NCI-H2029 (cell line): ENCODE measurements at regions not wholly inside any gene's neighbourhood (a gene's known extent, or its start where the extent isn't known, plus 50 kb on each side); places are given as distances from the start of the nearest gene placed in this dataset.

Experiments used
- DNase-seq: peaks from one replicate; lab custom pipeline; 2025; lab: John Stamatoyannopoulos, UW

DNA sequence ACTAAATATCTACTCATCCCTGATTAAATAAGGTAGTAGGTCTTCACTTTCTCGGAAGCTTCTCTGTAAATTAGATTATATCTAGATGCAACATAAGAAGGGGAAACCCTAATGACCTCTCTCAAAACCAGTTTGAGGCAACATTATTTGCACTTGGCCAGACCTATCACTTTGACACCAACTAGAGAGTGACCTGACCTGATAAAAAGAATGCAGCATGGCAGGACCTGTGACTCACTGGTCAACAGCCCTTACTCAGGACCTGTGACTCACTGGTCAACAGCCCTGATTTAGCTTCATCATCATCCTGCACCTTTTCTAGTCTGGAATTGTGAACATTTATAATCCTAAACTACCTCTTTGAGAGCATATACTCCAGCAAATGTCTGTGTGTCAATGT is 1957.7 kb upstream of the CELF4 start:
- DNase-seq, result no peak

DNA sequence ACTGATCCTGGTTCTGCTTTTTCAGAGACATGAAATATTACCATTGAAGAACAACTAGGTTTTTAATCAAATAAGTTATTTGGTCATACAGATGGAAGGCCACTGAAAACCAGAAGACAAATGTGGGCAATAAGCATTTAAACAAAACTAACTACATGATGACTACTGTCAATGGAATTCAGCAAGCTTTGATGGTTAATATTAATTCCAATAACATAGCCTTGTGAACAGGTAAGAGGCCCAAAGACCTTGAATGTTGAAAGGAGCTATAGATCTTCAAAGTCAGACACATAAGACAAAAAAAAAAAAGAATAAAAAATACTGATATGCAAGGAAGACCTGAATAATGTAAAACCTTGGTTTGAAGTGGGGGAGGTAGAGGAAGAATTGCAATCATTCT is 1955.6 kb upstream of the CELF4 start:
- DNase-seq, result no peak

DNA sequence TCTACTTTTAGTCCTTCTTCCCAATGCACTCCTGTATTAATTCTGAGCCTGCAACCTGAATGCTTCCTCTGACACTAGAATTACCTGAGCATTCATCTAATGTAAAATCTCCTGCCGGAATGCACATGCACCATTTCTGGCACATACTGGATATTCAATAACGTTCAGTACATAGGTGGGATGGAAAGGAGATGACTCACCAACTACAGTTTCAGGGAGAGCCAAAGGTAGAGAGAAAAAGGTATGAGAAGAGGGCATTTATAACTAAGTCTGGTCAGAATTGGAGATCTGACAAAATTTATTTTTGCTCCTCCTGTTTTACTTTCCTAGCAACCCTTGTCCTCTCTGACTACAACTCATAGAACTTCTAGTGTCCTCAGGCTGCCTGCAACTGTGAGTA is 1954.1 kb upstream of the CELF4 start:
- DNase-seq, result no peak

DNA sequence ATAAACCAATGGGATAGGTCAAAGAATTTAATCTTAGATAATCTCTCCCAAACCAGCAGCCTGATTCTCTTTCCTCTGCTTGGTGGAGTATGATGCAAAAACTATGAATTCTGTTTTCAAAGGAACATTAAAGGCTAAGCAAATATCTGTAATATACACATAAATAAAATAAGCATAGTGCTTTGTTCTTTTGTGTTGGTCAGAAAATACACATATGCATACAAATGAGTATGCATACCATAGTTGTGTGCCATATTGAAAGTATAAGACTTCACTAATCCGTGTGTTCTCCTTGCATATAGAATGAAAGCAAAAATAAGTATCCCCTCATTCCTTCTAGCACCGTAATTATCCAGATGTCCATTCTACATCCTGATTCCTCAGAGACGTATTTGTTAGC is 1949.7 kb upstream of the CELF4 start:
- no peak for DNase-seq

DNA sequence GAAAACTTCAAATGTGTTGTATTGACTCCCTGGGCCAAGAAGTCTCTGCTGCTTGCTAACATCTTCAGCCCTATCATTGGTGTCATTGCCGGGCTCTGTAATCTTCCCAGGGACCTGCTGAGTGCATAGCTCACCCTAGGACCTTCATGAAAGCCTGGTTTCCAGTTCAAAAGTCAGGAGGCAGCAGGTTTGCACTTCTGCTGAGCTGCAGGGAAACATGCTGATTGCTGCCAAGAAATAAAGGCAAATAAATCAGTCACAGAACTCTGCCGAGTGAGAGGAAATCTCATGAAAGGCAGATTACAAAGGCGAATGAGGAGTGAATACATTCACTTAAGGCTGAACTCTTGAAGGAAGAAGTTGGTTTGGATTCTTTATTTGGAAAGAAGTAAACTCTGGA is 1947.6 kb upstream of the CELF4 start:
- no peak for DNase-seq

DNA sequence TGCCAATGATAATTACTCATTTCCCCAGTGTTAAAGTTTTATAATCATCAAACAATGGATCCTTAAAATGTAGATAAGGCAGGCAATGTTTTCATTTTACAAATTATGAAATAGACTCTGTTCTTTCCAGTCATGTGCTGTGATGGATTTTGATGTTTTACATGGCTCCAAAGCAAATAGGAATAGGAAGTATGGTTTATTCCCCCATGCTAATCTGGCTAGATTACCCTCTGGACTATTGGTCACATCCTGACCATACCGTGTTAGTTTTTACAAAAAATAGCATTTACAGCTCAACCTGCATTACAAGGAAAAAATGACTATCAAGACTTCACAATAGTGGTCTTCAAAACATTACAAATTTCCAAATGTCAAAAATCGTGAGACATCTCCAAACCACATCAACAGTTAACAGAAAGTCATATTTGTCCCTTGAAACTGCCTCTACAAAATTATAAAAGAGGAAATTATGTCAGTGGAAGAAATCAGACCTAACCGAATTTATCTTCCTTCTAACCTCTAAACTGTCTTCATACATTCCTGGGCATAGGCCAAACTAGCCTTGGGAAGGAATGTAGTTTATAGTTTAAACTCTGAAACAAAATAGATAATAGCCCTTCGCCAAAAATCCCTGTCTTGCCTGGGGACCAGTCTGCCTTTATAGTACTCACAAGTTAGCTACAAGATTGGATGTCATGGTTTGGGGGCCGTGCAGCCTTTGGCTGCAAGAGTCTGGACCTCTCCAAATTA is 1941.2 kb upstream of the CELF4 start:
- no peak for DNase-seq

DNA sequence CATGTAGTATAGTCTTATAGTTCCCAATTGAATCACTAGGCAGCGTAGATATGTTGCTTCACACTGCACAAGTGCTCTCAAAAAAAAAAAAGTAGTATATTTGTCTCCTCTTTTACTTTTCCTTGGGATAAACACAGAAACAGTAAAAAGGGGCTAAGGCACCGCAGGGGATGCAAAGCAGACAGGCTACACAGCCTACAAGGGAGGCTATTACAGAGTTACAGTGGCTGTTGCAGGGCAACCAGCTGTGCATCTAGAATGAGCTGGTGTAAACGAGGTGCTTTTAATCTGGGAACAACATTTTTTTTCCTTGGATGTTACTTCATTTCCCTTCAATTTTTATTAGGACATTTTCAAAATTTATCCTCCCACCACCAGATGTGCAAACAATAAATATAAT is 1934.7 kb upstream of the CELF4 start:
- DNase-seq, result no peak

DNA sequence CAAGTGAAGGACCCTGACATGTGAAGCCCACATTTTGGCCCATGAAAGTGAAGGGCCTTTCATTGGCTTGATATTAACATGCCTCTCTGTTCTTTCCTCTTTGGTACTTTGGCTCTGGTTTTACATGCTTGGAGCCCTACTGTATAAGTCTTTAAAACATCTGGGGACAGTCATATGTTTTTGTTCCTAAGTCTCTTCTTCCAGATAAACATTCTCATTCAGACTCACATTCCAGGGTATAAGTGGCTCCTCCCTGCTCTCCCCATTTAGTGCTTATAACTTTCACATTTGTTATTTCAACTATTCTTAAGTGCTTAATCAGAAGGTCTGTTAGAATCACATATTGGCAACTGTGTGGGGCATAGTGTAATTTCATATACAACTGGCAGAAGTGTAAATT is 1932.2 kb upstream of the CELF4 start:
- no peak for DNase-seq

DNA sequence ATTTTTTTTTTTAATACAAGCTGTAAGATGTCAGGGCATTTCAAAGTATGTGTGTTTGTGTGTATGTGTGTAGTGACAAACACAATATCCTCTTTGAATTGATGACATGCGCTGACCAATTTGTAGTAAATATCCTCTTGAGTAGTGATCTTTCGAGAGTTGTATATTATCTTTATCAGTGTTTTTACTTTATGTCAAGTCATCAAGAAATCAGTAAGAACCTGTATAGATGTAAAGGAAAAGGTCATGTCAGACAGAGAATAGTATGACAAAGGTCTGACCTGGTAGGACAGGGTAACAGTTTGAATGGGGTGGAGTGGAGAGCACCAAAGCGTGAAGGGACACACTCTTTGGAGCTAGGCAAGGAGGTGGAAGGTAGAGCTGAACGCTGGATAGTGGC is 1931.4 kb upstream of the CELF4 start:
- DNase-seq, result no peak

DNA sequence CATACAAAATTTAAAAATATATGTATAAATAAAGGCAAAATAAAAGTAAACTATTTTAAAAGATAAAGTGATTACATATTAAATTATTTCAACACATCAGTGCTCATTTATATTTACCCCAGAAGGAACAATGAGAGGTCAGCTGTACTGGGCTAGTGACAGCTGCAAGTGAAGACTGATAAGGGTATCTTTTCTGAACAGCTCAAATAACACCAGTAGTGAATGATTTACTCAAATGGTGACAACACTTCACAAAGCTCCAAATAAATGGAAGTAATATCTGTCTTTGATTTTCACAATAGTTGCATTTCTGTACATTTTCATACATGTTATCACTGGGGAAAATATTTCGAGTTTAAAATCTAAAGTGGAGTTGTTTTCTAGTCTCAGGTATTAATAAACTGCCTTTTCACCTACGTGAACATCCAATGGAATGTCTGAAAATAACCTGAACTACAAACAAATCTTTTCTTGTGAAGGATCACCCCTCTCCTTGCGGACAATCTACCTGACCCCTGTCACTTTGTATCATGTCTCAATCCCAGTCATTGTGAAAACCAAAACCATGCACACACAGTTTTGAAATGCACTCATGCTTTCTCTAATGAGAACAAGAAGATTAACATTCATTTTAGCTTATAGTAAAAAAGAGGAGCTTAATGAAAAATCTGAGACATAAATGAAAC is 1928.8 kb upstream of the CELF4 start:
- no peak for DNase-seq

DNA sequence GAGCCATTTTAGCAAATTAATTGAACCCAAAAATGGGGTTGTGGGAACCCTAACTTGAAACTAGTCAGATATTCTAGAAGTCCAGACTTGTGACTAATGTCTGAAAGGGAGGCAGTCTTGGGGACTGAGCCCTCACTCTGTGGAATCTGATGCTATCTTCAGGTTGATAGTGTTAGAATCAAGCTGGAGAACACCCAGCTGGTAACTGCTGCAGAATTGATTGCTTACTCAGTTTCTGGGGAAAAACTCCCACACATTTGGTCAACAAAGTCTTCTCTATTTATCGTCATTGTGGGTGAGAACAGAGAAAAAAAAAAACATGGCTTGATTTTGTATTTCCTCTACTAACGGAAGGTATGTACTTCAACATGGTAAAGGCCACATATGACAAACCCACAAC is 1925.8 kb upstream of the CELF4 start:
- DNase-seq, result no peak

DNA sequence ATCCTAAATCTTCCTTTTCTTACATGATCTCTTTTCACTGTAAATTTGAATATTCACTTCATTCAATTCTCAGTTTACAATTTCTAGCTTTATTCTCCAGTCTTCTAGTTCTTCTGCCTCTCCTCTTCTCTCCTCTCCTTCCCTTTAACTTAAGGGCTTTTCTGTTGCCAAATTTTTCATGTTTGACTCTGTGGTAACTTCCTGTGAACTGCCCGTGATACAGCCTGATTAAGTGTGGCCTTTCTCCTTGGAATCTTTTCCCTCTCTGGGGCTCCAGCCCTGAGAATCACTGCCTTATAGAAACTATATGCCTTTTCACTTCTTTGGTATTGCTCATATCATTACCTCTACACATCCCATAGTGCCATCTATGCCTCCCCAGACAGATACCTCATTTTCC is 1923.8 kb upstream of the CELF4 start:
- DNase-seq, result no peak

DNA sequence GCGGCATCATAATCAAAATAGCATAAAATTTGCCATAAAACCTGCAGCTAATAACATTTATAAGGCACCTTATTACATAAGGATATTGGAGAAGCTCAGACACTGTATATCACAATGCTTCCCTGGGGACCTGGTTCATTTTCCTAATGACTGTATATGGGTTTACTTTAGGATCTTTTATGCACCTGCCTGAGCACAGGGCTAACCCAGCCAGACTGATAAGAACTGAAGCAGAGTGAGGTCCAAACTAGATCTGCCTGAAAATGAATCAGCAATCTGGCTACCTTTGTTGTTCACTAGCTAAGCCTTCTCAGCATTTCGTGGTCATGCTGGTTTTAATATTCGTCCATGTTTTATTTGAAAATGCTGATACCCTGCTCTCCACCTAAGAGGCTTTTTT is 1922.3 kb upstream of the CELF4 start:
- DNase-seq, result no peak

DNA sequence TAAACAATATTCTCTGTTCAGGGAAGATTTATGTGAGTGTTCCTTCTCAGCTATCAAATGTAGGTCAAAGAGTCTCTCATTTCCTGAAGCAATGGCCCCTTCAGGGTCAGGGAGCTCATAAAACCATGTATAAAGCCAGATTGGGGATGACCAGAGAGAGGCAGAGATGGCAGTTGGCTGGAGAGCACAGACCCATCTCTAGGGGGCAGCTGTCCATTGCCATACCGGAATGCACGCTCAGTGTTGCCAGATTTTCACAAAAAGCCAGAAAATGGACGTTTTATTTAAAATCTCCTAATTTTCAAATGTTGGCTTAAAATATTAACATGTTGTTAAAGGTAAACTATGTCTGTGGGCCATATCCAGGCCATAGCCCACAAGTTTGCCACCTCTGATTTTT is 1920.7 kb upstream of the CELF4 start:
- no peak for DNase-seq

DNA sequence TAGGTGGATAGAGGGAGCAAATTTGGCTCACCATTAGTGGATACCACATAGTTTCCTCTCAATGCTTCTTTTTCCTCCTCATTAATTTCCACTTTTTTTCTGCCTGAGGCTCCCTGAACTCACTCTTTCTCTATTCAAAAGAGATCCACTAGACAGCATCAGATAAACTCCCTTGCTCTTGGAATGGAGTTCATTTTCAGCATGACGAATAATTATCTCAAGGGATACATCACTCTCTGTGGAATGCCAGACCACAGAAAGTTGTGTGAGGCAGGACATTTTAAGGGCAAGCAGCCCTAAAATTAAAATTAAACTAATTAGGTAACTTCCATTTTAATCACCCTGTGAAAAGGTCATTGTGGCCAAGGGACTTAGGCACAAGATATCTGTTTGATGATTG is 1920.1 kb upstream of the CELF4 start:
- DNase-seq, result no peak

DNA sequence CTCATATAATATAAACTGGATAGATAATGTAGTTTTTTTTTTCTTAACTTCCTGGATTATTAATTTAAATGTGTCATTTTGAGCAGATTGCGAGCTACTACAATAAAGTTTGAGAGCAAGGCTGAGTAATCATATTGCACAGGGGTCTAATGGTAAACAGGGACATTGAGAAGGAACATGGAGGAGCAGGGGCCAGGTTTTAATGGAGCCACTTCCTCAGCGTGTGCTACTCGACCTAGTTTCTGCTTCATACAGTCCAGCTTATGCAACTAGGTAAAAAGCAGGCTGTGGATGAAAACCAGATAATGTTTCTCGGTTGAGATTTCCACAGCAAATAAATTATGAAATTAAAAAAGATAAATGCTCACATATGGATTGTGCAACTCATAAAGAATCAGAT is 1915.7 kb upstream of the CELF4 start:
- DNase-seq, result no peak

DNA sequence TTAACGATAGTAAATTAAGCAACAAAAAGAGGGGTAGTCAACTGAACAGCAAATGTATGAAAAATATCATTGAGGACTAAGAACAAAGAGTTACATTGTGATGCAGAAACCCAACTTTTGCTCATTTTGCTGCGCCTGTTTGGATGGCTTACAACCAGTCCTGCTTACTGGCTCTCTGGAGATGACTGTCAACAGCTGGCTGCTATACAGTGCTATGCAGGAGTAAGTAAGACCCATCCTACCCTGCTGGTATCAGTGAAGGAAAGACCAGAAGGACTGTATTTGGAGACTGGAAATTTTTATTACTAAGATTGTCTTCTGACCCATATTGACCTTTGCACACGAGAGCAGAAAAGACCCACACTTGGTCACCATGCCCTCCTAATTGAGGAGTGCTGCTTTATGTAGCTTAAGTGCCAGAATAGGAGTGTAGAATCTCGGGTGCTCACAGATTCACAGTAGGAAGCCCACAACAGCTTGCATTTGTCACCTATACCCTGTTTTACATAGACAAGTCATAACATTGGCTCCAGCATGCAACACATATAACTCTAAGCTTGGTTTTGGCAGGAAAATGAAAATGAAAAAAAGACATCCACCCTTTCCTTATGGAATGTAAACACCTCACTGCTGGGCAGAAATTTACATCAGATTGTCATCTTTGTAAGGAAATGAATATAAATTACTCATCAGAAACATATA is 1915.0 kb upstream of the CELF4 start:
- no peak for DNase-seq

DNA sequence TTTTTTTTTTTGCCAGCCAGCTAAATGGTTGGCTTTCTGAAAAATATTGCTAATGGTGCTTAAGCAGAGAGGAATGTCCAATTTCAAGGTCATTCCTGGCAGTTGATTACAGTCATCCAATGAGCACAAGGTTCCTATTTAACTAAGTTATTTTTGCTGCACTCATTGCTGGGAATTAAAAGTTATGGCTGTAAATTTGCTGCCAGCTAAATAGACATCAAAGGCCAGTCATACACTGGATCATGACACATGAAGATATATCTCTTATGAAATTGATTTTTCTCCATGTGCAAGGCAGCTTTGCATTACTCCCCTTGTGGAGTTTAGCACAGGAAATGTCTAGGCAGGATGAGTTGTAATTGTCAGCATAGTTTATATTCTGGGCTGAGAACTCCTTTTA is 1898.4 kb upstream of the CELF4 start:
- DNase-seq, result no peak

DNA sequence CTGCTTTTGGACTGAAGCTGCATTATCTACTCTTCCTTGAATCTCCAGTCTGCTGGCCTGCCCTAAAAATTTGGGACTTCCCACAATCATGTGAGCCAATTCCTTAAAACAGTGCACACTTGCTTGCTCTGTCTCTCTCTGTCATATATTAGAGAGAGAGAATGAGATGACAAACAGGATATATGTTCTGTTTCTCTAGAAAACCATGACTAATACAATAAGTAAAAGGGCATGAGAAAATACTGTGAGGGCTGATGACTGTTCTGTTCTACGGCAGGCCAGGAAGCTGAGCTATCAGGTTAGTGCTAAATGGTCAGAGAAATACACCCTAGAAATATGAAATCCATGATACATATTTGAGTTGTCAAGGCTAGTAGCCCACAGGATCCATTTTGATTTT is 1896.8 kb upstream of the CELF4 start:
- no peak for DNase-seq

DNA sequence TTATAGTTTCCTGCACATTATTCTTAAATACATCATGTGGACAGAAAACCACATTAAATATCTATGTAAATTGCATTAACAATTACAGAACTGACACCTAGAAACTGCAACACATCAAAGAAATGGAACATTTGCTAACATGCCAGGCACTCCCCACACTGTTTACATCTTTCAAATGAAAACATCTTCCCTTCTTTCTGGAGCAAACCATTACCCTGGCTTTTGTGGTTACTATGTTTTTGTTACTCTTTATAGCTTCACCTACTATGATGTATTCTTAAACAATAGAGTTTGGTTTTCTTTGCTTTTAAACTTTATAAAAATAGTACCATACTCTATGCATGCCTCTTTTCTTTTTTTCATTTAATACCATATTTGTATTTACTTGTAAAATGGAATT is 1894.5 kb upstream of the CELF4 start:
- DNase-seq, result no peak

DNA sequence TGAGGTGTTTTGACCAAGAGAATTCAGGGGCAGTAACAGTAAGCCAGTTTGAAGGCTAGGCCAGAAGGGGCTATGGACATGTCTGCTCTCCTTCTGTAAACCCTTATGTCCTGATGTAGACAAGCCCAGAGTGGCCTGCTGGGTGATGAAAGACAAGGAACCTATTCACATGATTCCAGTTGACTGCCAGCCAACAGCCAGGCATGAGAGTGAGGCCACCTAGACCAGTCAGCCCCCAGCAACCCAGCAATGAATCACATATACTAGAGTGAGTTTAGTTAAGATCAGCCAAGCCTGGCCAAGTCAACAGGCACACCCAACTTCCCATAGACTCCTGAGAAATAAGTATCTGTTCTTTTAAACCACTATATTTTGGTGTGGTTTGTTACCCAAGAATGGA is 1889.7 kb upstream of the CELF4 start:
- DNase-seq, result peak; percentile 63

DNA sequence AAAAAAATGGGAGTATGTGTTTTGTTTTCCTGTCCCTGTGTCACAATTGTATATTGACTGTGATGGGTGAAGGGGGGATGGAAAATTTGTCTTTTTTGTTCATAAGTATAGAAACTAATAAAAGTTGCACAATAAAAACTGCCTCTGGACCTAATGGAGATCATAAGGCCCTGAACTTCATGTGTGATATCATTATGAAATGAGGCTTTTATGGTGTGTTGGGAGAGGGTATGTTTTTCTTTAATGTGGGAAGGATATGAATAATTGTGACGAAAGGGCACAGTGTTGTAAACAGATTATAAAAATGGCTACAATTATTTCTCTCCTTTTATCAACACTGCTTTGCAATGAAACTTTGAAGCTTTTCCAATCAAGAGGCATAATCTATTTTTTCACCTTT is 1889.3 kb upstream of the CELF4 start:
- no peak for DNase-seq

DNA sequence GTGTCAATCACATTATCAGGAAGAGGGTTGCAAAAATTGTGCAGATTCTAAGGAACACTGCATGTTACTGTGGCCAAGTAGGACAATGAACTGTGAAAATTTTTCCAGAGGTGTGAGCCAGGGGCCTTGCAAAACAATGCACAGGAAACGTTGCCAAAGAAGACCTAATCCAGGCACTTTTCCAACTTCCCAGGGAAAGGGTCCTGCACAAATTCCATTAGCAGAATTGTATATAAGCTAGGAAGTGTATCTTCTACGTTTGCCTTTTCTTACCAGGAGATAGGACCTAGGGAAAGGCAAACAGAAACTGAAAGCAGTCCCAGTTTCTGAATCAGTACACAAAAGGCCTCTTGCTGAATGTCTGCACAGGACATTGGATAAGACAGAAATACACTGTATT is 1888.3 kb upstream of the CELF4 start:
- DNase-seq, result peak; percentile 65
